ENCODE measurements at regions not wholly inside any gene's neighbourhood (a gene's known extent, or its start where the extent isn't known, plus 50 kb on each side); places are given as distances from the start of the nearest gene placed in this dataset.

DNA sequence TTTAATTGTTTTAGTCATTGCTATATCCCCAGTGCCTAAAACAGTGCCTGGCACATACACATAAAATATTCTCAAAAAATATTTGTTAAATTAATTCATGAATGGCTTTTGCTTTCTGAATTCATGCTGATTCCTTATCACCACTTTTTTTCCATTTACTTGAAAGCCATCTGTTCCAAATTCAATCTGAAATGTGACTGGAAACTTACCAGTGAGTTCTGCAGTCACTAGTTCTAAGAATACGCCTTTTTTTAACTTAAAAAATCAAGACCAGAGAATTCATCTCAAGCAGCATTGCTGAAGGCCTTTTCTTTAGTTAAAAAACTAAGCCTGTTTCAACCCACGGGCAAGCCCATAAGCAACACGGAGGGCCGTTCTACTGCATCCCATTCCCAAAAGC is 114.0 kb upstream of the ERCC4 start:
- TF ChIP-seq FOXM1 (IDR thresholded peaks at IDR 0.05; ENCODE audit: borderline replicate concordance) (no peak), TARDBP (IDR thresholded peaks at IDR 0.05) (no peak), FOXK2 (IDR thresholded peaks at IDR 0.05) (no peak), CTBP1 (IDR thresholded peaks at IDR 0.05; ENCODE audit: borderline replicate concordance) (no peak), FOXA1 (IDR thresholded peaks at IDR 0.05) (no peak), ZNF384 (IDR thresholded peaks at IDR 0.05) (no peak), SUZ12 (IDR thresholded peaks at IDR 0.05) (no peak)
- TF ChIP-seq, protein P1, sequence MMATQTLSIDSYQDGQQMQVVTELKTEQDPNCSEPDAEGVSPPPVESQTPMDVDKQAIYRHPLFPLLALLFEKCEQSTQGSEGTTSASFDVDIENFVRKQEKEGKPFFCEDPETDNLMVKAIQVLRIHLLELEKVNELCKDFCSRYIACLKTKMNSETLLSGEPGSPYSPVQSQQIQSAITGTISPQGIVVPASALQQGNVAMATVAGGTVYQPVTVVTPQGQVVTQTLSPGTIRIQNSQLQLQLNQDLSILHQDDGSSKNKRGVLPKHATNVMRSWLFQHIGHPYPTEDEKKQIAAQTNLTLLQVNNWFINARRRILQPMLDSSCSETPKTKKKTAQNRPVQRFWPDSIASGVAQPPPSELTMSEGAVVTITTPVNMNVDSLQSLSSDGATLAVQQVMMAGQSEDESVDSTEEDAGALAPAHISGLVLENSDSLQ (IDR thresholded peaks at IDR 0.05), result no peak

Measured in HEK293T (cell line).